ENCODE measurements at regions not wholly inside any gene's neighbourhood (a gene's known extent, or its start where the extent isn't known, plus 50 kb on each side); places are given as distances from the start of the nearest gene placed in this dataset.

- TF ChIP-seq CTCF (IDR thresholded peaks at IDR 0.05) (no peak), POLR2AphosphoS5 (IDR thresholded peaks at IDR 0.05) (no peak)
Observed at GRCh38 chr11:121770939-121771595, 318.3 kb upstream of the SORL1-AS1 start.

Data from breast epithelium (tissue), 3 donors.